ENCODE measurements at regions not wholly inside any gene's neighbourhood (a gene's known extent, or its start where the extent isn't known, plus 50 kb on each side); places are given as distances from the start of the nearest gene placed in this dataset.

DNA sequence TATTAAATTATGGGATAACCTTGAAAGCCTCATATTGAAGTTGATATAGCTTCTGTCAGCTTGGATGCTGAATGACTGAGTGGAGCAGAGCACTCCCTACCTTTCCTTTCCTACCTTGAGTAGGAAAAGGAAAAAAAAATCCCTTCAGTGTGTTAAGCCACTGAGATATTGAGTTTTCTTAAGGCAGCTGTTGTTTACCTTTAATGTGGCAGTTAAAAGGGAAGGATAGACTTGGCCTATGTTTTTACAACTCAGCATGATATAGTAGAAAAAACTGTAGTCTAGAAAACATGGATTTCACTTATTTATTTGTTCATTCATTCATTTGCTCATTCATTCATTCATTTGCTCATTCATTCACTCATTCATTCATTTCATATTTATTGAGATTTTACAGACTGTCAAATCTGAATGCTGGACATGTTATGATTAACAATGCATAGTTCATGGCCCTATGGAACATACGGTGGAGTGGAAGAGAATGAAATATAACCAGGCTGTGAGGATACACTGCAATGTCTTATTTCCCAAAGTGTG, 131.5 kb upstream of the MAN1A1 start:
- POLR2A ChIA-PET, result no interaction called here
- Histone ChIP-seq H3K36me3 (ENCODE audit: control insufficient read depth in 2 of 2, insufficient read depth in 1 of 2, low read length in 2 of 2) (no peaks in the 10 kb centered on the region), H3K9me3 (ENCODE audit: control insufficient read depth, insufficient read depth, low read depth, low read length) (no peaks in the 10 kb centered on the region), H3K4me3 (ENCODE audit: low read depth, low read length) (no peak overlapping the region), H3K27ac (ENCODE audit: extremely low read depth, low read depth, low read length) (no peak overlapping the region), H3K4me1 (ENCODE audit: control insufficient read depth, insufficient read depth, low read length) (0 out of 2 replicates have a peak, but pooled peaks cover 2% of the 10 kb centered on the region)
- TF ChIP-seq ZNF157 (tag by site-specific recombination; IDR thresholded peaks at IDR 0.05), result no peak
- TF ChIP-seq, protein P1, sequence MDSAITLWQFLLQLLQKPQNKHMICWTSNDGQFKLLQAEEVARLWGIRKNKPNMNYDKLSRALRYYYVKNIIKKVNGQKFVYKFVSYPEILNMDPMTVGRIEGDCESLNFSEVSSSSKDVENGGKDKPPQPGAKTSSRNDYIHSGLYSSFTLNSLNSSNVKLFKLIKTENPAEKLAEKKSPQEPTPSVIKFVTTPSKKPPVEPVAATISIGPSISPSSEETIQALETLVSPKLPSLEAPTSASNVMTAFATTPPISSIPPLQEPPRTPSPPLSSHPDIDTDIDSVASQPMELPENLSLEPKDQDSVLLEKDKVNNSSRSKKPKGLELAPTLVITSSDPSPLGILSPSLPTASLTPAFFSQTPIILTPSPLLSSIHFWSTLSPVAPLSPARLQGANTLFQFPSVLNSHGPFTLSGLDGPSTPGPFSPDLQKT (IDR thresholded peaks at IDR 0.05; ENCODE audit: borderline replicate concordance, low read depth, low read length), result no peak
- TF ChIP-seq, protein P2, sequence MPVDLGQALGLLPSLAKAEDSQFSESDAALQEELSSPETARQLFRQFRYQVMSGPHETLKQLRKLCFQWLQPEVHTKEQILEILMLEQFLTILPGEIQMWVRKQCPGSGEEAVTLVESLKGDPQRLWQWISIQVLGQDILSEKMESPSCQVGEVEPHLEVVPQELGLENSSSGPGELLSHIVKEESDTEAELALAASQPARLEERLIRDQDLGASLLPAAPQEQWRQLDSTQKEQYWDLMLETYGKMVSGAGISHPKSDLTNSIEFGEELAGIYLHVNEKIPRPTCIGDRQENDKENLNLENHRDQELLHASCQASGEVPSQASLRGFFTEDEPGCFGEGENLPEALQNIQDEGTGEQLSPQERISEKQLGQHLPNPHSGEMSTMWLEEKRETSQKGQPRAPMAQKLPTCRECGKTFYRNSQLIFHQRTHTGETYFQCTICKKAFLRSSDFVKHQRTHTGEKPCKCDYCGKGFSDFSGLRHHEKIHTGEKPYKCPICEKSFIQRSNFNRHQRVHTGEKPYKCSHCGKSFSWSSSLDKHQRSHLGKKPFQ (tag by site-specific recombination; IDR thresholded peaks at IDR 0.05), result no peak
- TF ChIP-seq ZBTB48 (tag by site-specific recombination; IDR thresholded peaks at IDR 0.05), result no peak
- TF ChIP-seq ZNF24 (tag by site-specific recombination; IDR thresholded peaks at IDR 0.05), result no peak
- no peak for TF ChIP-seq ZNF354C (tag by site-specific recombination; IDR thresholded peaks at IDR 0.05; ENCODE audit: borderline replicate concordance, low read depth)
- no peak for TF ChIP-seq ZBTB7A (tag by site-specific recombination; IDR thresholded peaks at IDR 0.05; ENCODE audit: low read depth)
- TF ChIP-seq TRIM28 (IDR thresholded peaks at IDR 0.05; ENCODE audit: borderline replicate concordance, low read length), result no peak
- CTCF ChIA-PET, result no interaction called here

DNA sequence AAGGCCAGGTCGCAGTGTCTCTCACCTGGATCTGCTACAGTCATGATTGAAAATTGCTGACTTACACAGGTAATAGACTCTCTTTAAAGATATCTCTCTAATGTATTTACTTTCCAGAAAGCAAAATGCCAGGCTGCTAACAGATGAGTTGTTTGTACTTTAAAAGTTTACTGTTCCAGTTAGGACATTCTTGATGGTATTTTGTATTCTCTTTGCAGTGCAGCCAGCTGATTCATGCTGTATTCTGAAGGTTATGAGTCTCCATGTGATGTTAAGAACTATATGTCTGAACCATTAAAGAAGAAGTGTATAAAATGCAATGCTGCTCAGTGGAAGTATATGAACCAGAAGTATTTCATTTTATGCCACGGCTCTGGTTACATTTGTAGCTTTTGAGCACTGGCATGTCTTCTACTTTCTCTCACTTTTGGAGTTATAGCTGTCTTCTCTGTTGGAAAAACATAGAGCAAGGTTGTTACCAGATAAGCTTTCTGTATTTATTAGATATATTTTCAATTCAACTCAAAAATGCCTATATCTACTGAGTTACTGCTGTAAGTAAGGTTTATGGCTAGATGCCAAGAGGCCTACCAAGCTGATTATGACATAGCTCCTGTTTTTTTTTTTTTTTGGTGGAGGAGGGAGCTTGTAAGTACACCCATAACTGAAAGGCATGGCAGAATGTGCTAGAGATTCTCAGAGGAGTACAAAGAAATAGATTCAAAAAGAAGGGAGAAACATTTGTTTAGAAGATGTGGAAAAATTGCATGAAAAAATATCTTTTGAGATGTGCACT, 130.5 kb upstream of the MAN1A1 start:
- Histone ChIP-seq H3K9me3 (ENCODE audit: control insufficient read depth, insufficient read depth, low read depth, low read length) (no peaks in the 10 kb centered on the region), H3K4me3 (ENCODE audit: low read depth, low read length) (no peak overlapping the region), H3K4me1 (ENCODE audit: control insufficient read depth, insufficient read depth, low read length) (0 out of 2 replicates have a peak, but pooled peaks cover 2% of the 10 kb centered on the region), H3K27ac (ENCODE audit: extremely low read depth, low read depth, low read length) (no peak overlapping the region), H3K36me3 (ENCODE audit: control insufficient read depth in 2 of 2, insufficient read depth in 1 of 2, low read length in 2 of 2) (no peaks in the 10 kb centered on the region)
- ChIA-PET CTCF (interaction anchor here (0.6 to 1.2 kb wide), 5 partner anchors 22 to 332 kb away, joined by 3 to 5 read pairs (median 3); no protein-coding TSS in a partner anchor), POLR2A (interaction anchor here (0.6 kb wide), 1 partner anchor 11 kb away, joined by 3 read pairs; no protein-coding TSS in a partner anchor)
- TF ChIP-seq, protein P3, sequence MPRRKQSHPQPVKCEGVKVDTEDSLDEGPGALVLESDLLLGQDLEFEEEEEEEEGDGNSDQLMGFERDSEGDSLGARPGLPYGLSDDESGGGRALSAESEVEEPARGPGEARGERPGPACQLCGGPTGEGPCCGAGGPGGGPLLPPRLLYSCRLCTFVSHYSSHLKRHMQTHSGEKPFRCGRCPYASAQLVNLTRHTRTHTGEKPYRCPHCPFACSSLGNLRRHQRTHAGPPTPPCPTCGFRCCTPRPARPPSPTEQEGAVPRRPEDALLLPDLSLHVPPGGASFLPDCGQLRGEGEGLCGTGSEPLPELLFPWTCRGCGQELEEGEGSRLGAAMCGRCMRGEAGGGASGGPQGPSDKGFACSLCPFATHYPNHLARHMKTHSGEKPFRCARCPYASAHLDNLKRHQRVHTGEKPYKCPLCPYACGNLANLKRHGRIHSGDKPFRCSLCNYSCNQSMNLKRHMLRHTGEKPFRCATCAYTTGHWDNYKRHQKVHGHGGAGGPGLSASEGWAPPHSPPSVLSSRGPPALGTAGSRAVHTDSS (tag by site-specific recombination; IDR thresholded peaks at IDR 0.05), result no peak
- TF ChIP-seq, protein P4, sequence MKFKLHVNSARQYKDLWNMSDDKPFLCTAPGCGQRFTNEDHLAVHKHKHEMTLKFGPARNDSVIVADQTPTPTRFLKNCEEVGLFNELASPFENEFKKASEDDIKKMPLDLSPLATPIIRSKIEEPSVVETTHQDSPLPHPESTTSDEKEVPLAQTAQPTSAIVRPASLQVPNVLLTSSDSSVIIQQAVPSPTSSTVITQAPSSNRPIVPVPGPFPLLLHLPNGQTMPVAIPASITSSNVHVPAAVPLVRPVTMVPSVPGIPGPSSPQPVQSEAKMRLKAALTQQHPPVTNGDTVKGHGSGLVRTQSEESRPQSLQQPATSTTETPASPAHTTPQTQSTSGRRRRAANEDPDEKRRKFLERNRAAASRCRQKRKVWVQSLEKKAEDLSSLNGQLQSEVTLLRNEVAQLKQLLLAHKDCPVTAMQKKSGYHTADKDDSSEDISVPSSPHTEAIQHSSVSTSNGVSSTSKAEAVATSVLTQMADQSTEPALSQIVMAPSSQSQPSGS (tag by site-specific recombination; IDR thresholded peaks at IDR 0.05; ENCODE audit: low read depth), result no peak
- TF ChIP-seq, protein P5, sequence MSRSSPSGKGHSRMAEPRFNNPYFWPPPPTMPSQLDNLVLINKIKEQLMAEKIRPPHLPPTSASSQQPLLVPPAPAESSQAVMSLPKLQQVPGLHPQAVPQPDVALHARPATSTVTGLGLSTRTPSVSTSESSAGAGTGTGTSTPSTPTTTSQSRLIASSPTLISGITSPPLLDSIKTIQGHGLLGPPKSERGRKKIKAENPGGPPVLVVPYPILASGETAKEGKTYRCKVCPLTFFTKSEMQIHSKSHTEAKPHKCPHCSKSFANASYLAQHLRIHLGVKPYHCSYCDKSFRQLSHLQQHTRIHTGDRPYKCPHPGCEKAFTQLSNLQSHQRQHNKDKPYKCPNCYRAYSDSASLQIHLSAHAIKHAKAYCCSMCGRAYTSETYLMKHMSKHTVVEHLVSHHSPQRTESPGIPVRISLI (tag by site-specific recombination; IDR thresholded peaks at IDR 0.05), result 0 out of 2 replicates have a peak, but pooled peaks have one; percentile 34
- TF ChIP-seq ZNF174 (tag by site-specific recombination; IDR thresholded peaks at IDR 0.05) (no peak), ZNF768 (tag by site-specific recombination; IDR thresholded peaks at IDR 0.05) (no peak), ZNF549 (tag by site-specific recombination; IDR thresholded peaks at IDR 0.05) (0 out of 2 replicates have a peak, but pooled peaks have one; percentile 16), ZNF654 (tag by site-specific recombination; IDR thresholded peaks at IDR 0.05; ENCODE audit: low read depth) (no peak)
- TF ChIP-seq, protein P6, sequence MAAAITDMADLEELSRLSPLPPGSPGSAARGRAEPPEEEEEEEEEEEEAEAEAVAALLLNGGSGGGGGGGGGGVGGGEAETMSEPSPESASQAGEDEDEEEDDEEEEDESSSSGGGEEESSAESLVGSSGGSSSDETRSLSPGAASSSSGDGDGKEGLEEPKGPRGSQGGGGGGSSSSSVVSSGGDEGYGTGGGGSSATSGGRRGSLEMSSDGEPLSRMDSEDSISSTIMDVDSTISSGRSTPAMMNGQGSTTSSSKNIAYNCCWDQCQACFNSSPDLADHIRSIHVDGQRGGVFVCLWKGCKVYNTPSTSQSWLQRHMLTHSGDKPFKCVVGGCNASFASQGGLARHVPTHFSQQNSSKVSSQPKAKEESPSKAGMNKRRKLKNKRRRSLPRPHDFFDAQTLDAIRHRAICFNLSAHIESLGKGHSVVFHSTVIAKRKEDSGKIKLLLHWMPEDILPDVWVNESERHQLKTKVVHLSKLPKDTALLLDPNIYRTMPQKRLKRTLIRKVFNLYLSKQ (tag by site-specific recombination; IDR thresholded peaks at IDR 0.05; ENCODE audit: borderline replicate concordance), result no peak

Data from HEK293 (cell line).